ENCODE measurements at regions not wholly inside any gene's neighbourhood (a gene's known extent, or its start where the extent isn't known, plus 50 kb on each side); places are given as distances from the start of the nearest gene placed in this dataset.

GRCh38 chr14:21863289-21863688 is 189.7 kb upstream of the OR4E1 start:
- TF ChIP-seq CTCF (conservative IDR thresholded peaks at IDR 0.05) (no peak), EZH2 (IDR thresholded peaks at IDR 0.05; ENCODE audit: low read depth) (no peak)

All from PC-9 (cell line).